Suprapubic skin (tissue), 3 donors: ENCODE measurements at regions not wholly inside any gene's neighbourhood (a gene's known extent, or its start where the extent isn't known, plus 50 kb on each side); places are given as distances from the start of the nearest gene placed in this dataset.

Experiments
- EP300 ChIP-seq: sonication (generic); formaldehyde crosslinking; IDR thresholded peaks from one replicate; pipeline ENCODE4 v1.6.1; 2017; ENCODE audit warnings: antibody characterized with exemption
- TF ChIP-seq, protein P1 (sequence below), 2 donors: fragments of 200-600 bp in 1 of 2; fragments of 450-650 bp in 1 of 2; sonication (generic) in 1 of 2; IDR thresholded peaks; one replicate each; pipeline ENCODE4 v1.5.1; 2016 to 2019; ENCODE audit warnings: antibody characterized with exemption in 2 of 2, mild to moderate bottlenecking in 1 of 2, moderate library complexity in 1 of 2

GRCh38 chr13:72314210-72314609 is 413.2 kb downstream of the MZT1 start:
- TF ChIP-seq, protein P1, sequence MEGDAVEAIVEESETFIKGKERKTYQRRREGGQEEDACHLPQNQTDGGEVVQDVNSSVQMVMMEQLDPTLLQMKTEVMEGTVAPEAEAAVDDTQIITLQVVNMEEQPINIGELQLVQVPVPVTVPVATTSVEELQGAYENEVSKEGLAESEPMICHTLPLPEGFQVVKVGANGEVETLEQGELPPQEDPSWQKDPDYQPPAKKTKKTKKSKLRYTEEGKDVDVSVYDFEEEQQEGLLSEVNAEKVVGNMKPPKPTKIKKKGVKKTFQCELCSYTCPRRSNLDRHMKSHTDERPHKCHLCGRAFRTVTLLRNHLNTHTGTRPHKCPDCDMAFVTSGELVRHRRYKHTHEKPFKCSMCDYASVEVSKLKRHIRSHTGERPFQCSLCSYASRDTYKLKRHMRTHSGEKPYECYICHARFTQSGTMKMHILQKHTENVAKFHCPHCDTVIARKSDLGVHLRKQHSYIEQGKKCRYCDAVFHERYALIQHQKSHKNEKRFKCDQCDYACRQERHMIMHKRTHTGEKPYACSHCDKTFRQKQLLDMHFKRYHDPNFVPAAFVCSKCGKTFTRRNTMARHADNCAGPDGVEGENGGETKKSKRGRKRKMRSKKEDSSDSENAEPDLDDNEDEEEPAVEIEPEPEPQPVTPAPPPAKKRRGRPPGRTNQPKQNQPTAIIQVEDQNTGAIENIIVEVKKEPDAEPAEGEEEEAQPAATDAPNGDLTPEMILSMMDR (IDR thresholded peaks at IDR 0.05) = no peak
- TF ChIP-seq EP300 = no peak
